Endothelial cell of umbilical vein (primary cell): ENCODE measurements at regions not wholly inside any gene's neighbourhood (a gene's known extent, or its start where the extent isn't known, plus 50 kb on each side); places are given as distances from the start of the nearest gene placed in this dataset.

Experiments used
- BruUV-seq: library from RNA; stranded (reverse); fragments of 400-500 nt; replicated peaks from 2 replicates; lab custom pipeline; 2021; lab: Mats Ljungman, UMichigan
- CTCF ChIA-PET: fragments of 300-600, 350-600 bp; sonication (Branson Sonifier 250); formaldehyde crosslinking; loops from one replicate; lab custom pipeline; 2021; ENCODE audit warnings: antibody characterized with exemption, inconsistent platforms; lab: Charles Lee
- POLR2A ChIA-PET: fragments of 300-600, 350-600 bp; sonication (Branson Sonifier 250); formaldehyde crosslinking; loops from one replicate; lab custom pipeline; 2021; ENCODE audit warnings: antibody characterized with exemption, inconsistent platforms; lab: Charles Lee
- DNase-seq: peaks from one replicate; pipeline ENCODE4 v3.0.0-alpha.2; 2011; ENCODE audit warnings: low read depth, low spot score
- FAIRE-seq: peaks from 2 replicates; lab custom pipeline; 2011; peaks lifted over from hg19 to GRCh38; lab: Jason Lieb, UNC
- H2AFZ ChIP-seq: 2 replicates; pipeline ENCODE4 v1.6.0; 2012; ENCODE audit warnings: low read depth, low read length, control low read depth, inconsistent platforms
- H3K27ac ChIP-seq: 2 replicates; pipeline ENCODE4 v1.5.1; 2011; ENCODE audit warnings: low read depth, mild to moderate bottlenecking, control low read depth, low read length, moderate library complexity; ENCODE audit not compliant: insufficient read depth
- H3K27me3 ChIP-seq, 2 experiments: 2 replicates each; pipeline versions ENCODE4 v1.6.0 to v1.6.1; 2011; ENCODE audit warnings: low read length in 2 of 2, mixed read lengths in 1 of 2; ENCODE audit not compliant: control insufficient read depth in 2 of 2, insufficient read depth in 2 of 2
- H3K36me3 ChIP-seq, 2 experiments: 2 replicates in 1 of 2; 3 replicates in 1 of 2; pipeline ENCODE4 v1.5.1; 2011; ENCODE audit warnings: low read length in 2 of 2, mild to moderate bottlenecking in 1 of 2, moderate library complexity in 1 of 2; ENCODE audit not compliant: control insufficient read depth in 2 of 2, insufficient read depth in 2 of 2; ENCODE audit errors: extremely low read depth in 1 of 2
- H3K4me1 ChIP-seq: 3 replicates; pipeline ENCODE4 v1.5.1; 2011; ENCODE audit warnings: mild to moderate bottlenecking, low read length; ENCODE audit not compliant: control insufficient read depth, insufficient read depth; ENCODE audit errors: extremely low read depth
- H3K4me2 ChIP-seq: 2 replicates; pipeline ENCODE4 v1.6.1; 2011; ENCODE audit warnings: low read length, control low read depth, mixed read lengths; ENCODE audit not compliant: insufficient read depth
- H3K4me3 ChIP-seq, 3 experiments: fragments of 200-600 bp in 1 of 3; sonication (generic), shearing (Covaris generic) in 1 of 3; replicated peaks in 1 of 3; 2 replicates each; pipeline ENCODE4 v1.5.1; 2011 to 2016; ENCODE audit warnings: control low read depth in 3 of 3, low read length in 3 of 3, mild to moderate bottlenecking in 2 of 3, inconsistent platforms in 1 of 3, low read depth in 1 of 3, moderate library complexity in 1 of 3; ENCODE audit not compliant: insufficient read depth in 1 of 3
- H3K79me2 ChIP-seq: 2 replicates; pipeline ENCODE4 v1.6.0; 2012; ENCODE audit warnings: low read length, inconsistent platforms; ENCODE audit not compliant: control insufficient read depth, insufficient read depth
- H3K9ac ChIP-seq: replicated peaks from 2 replicates; pipeline ENCODE3; 2011; ENCODE audit warnings: low read length, control low read depth; ENCODE audit not compliant: insufficient read depth; ENCODE audit errors: extremely low read depth
- H3K9me1 ChIP-seq: replicated peaks from 3 replicates; pipeline ENCODE4 v1.6.0; 2011; ENCODE audit warnings: mild to moderate bottlenecking, low read length; ENCODE audit not compliant: control insufficient read depth, insufficient read depth; ENCODE audit errors: extremely low read depth
- H3K9me3 ChIP-seq: replicated peaks from 2 replicates; pipeline ENCODE4 v1.5.1; 2012; ENCODE audit warnings: low read length, inconsistent platforms; ENCODE audit not compliant: control insufficient read depth, insufficient read depth
- H4K20me1 ChIP-seq: replicated peaks from 2 replicates; pipeline ENCODE3; 2011; ENCODE audit warnings: mild to moderate bottlenecking, low read length; ENCODE audit not compliant: control insufficient read depth, insufficient read depth; ENCODE audit errors: extremely low read depth
- EZH2 ChIP-seq: IDR thresholded peaks from 2 replicates; pipeline ENCODE4 v1.6.1; 2012; ENCODE audit warnings: borderline replicate concordance, low read depth, mild to moderate bottlenecking, moderate library complexity, low read length, inconsistent platforms; ENCODE audit not compliant: severe bottlenecking
- FOS ChIP-seq: IDR thresholded peaks from 2 replicates; pipeline ENCODE4 v1.6.1; 2011; ENCODE audit warnings: mild to moderate bottlenecking, low read length, moderate library complexity, borderline replicate concordance; ENCODE audit not compliant: insufficient read depth
- JUN ChIP-seq: IDR thresholded peaks from 2 replicates; pipeline ENCODE4 v1.6.1; 2011; ENCODE audit warnings: borderline replicate concordance, low read depth; ENCODE audit not compliant: insufficient read length, insufficient read depth
- MAX ChIP-seq: IDR thresholded peaks from 2 replicates; pipeline ENCODE4 v1.6.1; 2011; ENCODE audit not compliant: insufficient read depth, insufficient read length
- MYC ChIP-seq: IDR thresholded peaks from one replicate; pipeline ENCODE4 v1.6.1; 2011; ENCODE audit warnings: mild to moderate bottlenecking, low read depth, low read length
- POLR2A ChIP-seq: IDR thresholded peaks from 2 replicates; pipeline ENCODE4 v1.6.1; 2012; ENCODE audit warnings: low read depth, mild to moderate bottlenecking, control low read depth, low read length
- POLR2AphosphoS5 ChIP-seq: IDR thresholded peaks from 2 replicates; pipeline ENCODE4 v1.6.1; 2012; ENCODE audit warnings: low read depth, mild to moderate bottlenecking, control low read depth, low read length, moderate library complexity; ENCODE audit not compliant: insufficient read depth
- dilution Hi-C: fragments of 300-500 bp; cut with MboI; formaldehyde crosslinking; loops from one replicate; pipeline ENCODE4 v1.15.0; 2019; ENCODE audit warnings: low sequenced_read_pairs; ENCODE audit not compliant: extremely low pct_ligation_motif_present
- intact Hi-C: fragments of 100-400 bp; cut with micrococcal nuclease; formaldehyde crosslinking; loops from one replicate; pipeline ENCODE4 v1.10.0; 2022
- TF ChIP-seq, protein P1 (sequence below), 2 donors: IDR thresholded peaks; 1 replicate in 1 of 2; 2 replicates in 1 of 2; pipeline ENCODE4 v1.5.1; 2011; ENCODE audit warnings: low read length in 2 of 2, mild to moderate bottlenecking in 2 of 2, moderate library complexity in 2 of 2, control low read depth in 1 of 2, inconsistent platforms in 1 of 2, low read depth in 1 of 2; ENCODE audit not compliant: insufficient read depth in 1 of 2; ENCODE audit errors: extremely low read depth in 1 of 2

GRCh38 chr10:2351566-2351965 is 614.2 kb upstream of the ADARB2 start:
- Histone ChIP-seq H4K20me1 (no peaks in the 10 kb centered on the region), H3K9ac (no peak overlapping the region), H3K79me2 (no peaks in the 10 kb centered on the region), H2AFZ (no peak overlapping the region), H3K4me3 (no peak overlapping the region), H3K9me3 (peaks cover 4% of the 10 kb centered on the region), H3K4me2 (no peak overlapping the region), H3K27ac (no peak overlapping the region), H3K9me1 (no peaks in the 10 kb centered on the region), H3K4me1 (no peaks in the 10 kb centered on the region), H3K36me3 (no peaks in the 10 kb centered on the region), H3K27me3 (no peaks in the 10 kb centered on the region)
- POLR2A ChIA-PET = no interaction called here
- no TSS peak for BruUV-seq
- TF ChIP-seq MYC (no peak), POLR2A (no peak), JUN (no peak), POLR2AphosphoS5 (no peak), FOS (no peak), MAX (no peak), EZH2 (no peak)
- TF ChIP-seq, protein P1, sequence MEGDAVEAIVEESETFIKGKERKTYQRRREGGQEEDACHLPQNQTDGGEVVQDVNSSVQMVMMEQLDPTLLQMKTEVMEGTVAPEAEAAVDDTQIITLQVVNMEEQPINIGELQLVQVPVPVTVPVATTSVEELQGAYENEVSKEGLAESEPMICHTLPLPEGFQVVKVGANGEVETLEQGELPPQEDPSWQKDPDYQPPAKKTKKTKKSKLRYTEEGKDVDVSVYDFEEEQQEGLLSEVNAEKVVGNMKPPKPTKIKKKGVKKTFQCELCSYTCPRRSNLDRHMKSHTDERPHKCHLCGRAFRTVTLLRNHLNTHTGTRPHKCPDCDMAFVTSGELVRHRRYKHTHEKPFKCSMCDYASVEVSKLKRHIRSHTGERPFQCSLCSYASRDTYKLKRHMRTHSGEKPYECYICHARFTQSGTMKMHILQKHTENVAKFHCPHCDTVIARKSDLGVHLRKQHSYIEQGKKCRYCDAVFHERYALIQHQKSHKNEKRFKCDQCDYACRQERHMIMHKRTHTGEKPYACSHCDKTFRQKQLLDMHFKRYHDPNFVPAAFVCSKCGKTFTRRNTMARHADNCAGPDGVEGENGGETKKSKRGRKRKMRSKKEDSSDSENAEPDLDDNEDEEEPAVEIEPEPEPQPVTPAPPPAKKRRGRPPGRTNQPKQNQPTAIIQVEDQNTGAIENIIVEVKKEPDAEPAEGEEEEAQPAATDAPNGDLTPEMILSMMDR (IDR thresholded peaks at IDR 0.05; ENCODE audit: extremely low read depth in 1 of 2, insufficient read depth in 1 of 2, low read depth in 1 of 2, low read length in 2 of 2) = no peak
- intact Hi-C loops = no loop called here
- no peak for FAIRE-seq
- dilution Hi-C loops = no loop called here
- CTCF ChIA-PET = no interaction called here
- DNase-seq = no peak
